Thoracic aorta (tissue), 2 donors: ENCODE measurements at regions not wholly inside any gene's neighbourhood (a gene's known extent, or its start where the extent isn't known, plus 50 kb on each side); places are given as distances from the start of the nearest gene placed in this dataset.

Experiments used
- ATAC-seq: fragments of 150-250 bp; one replicate; pipeline ENCODE4 v1.8.0; 2017; ENCODE audit warnings: low read depth; ENCODE audit not compliant: insufficient number of reproducible peaks, low FRiP score
- DNase-seq: peaks from one replicate; pipeline ENCODE4 v3.0.0-alpha.2; 2020; ENCODE audit warnings: low spot score
- H3K27ac ChIP-seq, 2 donors: fragments of 200-600 bp; sonication (generic); 1 replicate in 1 of 2; 2 replicates in 1 of 2; pipeline ENCODE4 v1.5.1; 2016; ENCODE audit warnings: mild to moderate bottlenecking in 2 of 2, moderate library complexity in 2 of 2
- H3K27me3 ChIP-seq: fragments of 200-600 bp; sonication (generic); replicated peaks from 2 replicates; pipeline ENCODE4 v1.6.0; 2016; ENCODE audit warnings: mild to moderate bottlenecking; ENCODE audit not compliant: insufficient read depth
- H3K36me3 ChIP-seq: fragments of 200-600 bp; sonication (generic); one replicate; pipeline ENCODE4 v1.5.1; 2016
- H3K4me1 ChIP-seq, 2 donors: fragments of 200-600 bp; sonication (generic); 1 replicate in 1 of 2; 2 replicates in 1 of 2; pipeline versions ENCODE4 v1.5.1 to v1.6.0; 2016; ENCODE audit warnings: low read depth in 2 of 2, mild to moderate bottlenecking in 1 of 2; ENCODE audit not compliant: control insufficient read depth in 1 of 2
- H3K4me3 ChIP-seq: fragments of 200-600 bp; sonication (generic); 2 replicates; pipeline ENCODE4 v1.5.1; 2016; ENCODE audit warnings: mild to moderate bottlenecking
- H3K9me3 ChIP-seq: fragments of 200-600 bp; sonication (generic); 2 replicates; pipeline ENCODE4 v1.5.1; 2016
- TF ChIP-seq, protein P1 (sequence below): fragments of 200-600 bp; sonication (generic); IDR thresholded peaks from one replicate; pipeline ENCODE4 v1.5.1; 2019; ENCODE audit warnings: antibody characterized with exemption

DNA sequence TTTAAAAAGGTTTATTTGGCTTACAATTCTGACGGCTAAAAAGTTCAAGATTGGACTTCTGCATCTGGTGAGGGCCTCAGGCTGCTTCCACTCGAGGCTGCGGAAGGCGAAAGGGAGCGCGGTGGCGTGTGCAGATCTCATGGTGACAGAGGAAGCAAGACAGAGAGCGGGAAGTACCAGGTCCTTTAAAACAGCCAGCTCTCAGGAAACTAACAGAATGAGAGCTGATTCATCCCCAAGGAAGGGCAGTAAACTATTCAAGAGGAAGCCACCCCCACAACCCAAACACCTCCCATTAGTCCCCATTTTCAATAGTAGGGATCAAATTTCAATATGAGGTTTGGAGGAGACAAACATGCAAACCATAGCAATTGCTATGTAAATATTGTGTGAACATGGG lies 2144.2 kb upstream of the AGA start:
- Histone ChIP-seq H3K27me3 (no peaks in the 10 kb centered on the region), H3K4me3 (no peak overlapping the region), H3K9me3 (no peaks in the 10 kb centered on the region), H3K27ac (no peak overlapping the region), H3K4me1 (no peaks in the 10 kb centered on the region), H3K36me3 (no peaks in the 10 kb centered on the region)
- DNase-seq (no peak), ATAC-seq (no peak)
- TF ChIP-seq, protein P1, sequence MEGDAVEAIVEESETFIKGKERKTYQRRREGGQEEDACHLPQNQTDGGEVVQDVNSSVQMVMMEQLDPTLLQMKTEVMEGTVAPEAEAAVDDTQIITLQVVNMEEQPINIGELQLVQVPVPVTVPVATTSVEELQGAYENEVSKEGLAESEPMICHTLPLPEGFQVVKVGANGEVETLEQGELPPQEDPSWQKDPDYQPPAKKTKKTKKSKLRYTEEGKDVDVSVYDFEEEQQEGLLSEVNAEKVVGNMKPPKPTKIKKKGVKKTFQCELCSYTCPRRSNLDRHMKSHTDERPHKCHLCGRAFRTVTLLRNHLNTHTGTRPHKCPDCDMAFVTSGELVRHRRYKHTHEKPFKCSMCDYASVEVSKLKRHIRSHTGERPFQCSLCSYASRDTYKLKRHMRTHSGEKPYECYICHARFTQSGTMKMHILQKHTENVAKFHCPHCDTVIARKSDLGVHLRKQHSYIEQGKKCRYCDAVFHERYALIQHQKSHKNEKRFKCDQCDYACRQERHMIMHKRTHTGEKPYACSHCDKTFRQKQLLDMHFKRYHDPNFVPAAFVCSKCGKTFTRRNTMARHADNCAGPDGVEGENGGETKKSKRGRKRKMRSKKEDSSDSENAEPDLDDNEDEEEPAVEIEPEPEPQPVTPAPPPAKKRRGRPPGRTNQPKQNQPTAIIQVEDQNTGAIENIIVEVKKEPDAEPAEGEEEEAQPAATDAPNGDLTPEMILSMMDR: no peak

DNA sequence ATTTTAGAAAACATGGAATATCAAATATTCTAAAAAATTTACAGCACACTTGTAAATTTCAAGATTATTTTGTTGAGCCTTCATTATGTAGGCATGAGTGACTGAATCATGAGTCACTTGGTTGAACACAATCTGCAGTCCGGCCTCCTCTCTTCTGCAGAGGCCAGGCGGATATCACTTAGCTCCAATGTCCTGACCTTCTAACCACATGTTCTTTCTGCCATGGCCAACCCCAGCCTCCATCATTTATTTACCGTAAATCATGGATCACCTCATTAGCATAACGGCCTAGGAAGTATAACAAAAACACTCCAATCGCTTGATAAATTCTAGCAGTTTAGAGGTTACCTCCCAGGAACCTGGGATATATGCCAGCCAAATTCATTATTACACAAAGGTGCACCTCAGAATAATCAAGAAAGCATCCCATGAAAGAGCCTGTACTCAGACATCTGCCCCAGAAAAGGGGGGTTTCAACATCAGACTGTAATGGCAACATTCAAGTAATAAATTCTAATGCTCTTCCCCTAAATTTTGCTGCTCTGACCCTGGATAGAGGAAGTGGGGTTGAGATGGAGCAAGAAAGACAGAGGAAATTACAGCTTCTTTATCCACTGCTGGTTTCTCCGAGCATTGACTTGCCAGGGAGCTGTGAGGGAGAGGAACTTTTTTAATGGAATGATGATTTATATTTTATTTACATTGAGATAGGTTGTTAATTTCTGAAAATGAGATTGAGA lies 2153.6 kb upstream of the AGA start:
- no peak overlapping the region for H3K4me3 ChIP-seq
- H3K36me3 ChIP-seq: no peaks in the 10 kb centered on the region
- ATAC-seq (no peak), DNase-seq (no peak)
- TF ChIP-seq, protein P1: no peak
- H3K9me3 ChIP-seq: no peaks in the 10 kb centered on the region
- H3K4me1 ChIP-seq: no peaks in the 10 kb centered on the region
- H3K27ac ChIP-seq: no peak overlapping the region
- no peaks in the 10 kb centered on the region for H3K27me3 ChIP-seq

DNA sequence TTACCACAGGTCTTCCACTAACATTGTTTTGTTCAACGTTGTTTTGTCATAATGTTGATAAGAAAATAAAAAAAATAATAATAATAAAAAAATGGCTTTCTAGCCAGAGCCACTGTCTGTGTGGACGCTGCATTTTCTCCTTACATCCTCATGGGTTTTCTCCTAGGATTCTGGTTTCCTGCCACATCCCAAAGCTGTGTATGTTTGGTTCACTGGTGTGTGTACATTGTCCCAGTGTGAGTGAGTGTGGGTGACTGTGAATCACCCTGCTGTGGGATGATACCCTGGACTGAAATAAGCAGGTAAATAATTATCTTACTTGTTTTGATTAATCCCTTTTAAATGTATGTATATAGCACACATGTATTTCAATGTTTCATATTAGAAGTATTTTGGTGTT lies 2154.4 kb upstream of the AGA start:
- no peak for ATAC-seq
- H3K27ac ChIP-seq: no peak overlapping the region
- TF ChIP-seq, protein P1: no peak

DNA sequence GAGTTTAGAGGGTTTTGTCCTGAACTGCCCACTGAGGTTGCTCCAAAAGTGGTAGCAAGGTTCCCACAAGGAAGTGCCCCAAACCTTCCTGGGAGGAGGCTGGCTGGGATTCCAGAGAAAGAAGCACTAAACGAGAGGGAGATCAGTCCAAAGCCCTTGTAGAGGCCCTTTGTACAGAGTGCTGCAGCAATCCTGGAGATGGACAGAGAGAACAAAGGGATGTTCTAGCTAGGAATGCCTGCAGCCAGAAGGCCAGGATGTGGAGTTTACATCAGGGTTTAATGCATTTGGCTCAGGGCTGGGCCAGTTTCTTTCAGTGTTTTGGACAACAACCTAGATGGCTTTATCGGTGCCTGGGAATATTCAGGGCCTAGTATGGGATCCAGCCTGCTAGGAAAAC lies 2155.1 kb upstream of the AGA start:
- no peaks in the 10 kb centered on the region for H3K36me3 ChIP-seq
- no peaks in the 10 kb centered on the region for H3K9me3 ChIP-seq
- H3K4me3 ChIP-seq: no peak overlapping the region
- no peaks in the 10 kb centered on the region for H3K27me3 ChIP-seq
- H3K4me1 ChIP-seq: no peaks in the 10 kb centered on the region
- DNase-seq: no peak
- ATAC-seq: no peak
- TF ChIP-seq, protein P1: no peak
- no peak overlapping the region for H3K27ac ChIP-seq

More for the DNA sequence above, 2154.4 kb upstream of the AGA start:
- H3K36me3 ChIP-seq: no peaks in the 10 kb centered on the region
- H3K4me1 ChIP-seq: no peaks in the 10 kb centered on the region
- no peak for DNase-seq
- no peak overlapping the region for H3K4me3 ChIP-seq
- no peaks in the 10 kb centered on the region for H3K9me3 ChIP-seq
- no peaks in the 10 kb centered on the region for H3K27me3 ChIP-seq

DNA sequence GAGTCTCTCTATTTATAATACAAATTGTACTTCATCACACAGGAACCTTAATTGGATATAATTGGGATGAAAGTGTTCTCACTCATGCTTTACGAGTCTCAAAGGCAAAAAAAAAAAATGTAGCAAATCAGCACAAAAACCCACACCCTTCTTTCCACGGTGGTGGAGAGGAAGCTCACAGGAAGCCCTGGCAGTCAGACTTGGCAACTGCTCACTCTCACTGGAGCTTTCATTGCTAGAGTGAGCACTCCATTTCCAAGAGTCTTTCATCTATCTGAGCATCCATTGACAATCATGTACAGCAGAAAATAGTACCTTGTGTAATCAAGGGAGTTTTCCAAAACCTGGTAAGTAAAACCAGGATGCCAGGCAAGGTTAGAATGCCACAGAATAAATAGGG lies 2159.4 kb upstream of the AGA start:
- Histone ChIP-seq H3K4me3 (no peak overlapping the region), H3K9me3 (no peaks in the 10 kb centered on the region), H3K27me3 (no peaks in the 10 kb centered on the region), H3K4me1 (no peaks in the 10 kb centered on the region), H3K36me3 (no peaks in the 10 kb centered on the region), H3K27ac (no peak overlapping the region)
- DNase-seq (no peak), ATAC-seq (no peak)
- TF ChIP-seq, protein P1: no peak
